HG03060 (cell line): ENCODE measurements at regions not wholly inside any gene's neighbourhood (a gene's known extent, or its start where the extent isn't known, plus 50 kb on each side); places are given as distances from the start of the nearest gene placed in this dataset.

Experiments used
- ATAC-seq: cut with Tn5 transposase; IDR thresholded peaks from one replicate; pipeline ENCODE4 v1.9.1; 2021; ENCODE audit warnings: low read depth, moderate number of reproducible peaks; ENCODE audit not compliant: unreplicated experiment

DNA sequence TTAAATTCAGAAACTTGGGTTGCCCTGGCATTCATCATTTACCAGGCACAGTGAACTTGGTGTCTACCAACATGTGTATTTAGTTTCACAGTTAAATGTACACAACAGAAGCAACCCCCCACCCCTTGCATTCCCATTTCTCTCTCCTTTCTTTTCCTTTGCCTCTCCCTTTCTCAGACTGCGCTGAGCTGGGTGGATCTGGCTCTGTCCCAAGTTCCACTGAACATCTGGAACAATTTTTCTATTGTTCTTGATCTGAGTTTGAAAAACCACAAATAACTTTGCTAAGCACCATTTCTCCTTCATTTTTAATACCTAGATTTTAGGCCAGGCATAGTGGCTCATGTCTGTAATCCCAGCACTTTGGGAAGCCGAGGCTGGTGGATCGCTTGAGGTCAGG, 242.2 kb downstream of the ABHD5 start:
- no peak for ATAC-seq

DNA sequence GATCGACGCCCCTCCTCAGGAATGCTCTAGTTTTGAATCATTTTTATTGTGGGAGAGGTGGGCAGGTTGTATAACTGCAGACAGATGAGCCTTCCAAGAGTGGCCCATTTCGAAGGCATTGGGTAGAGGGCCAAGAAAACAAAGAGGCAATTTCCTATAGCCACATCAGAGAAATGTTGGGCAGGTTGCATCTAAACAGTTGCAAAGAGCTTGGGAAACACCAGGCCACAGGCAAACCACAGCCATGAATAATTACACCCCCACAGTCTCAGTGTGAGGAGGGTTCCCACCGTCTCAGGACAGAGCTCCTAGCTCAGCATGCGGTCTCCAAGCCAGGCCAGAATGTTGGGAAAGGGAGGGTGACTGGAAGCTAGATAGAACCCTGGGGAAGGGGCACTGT, 257.3 kb downstream of the ABHD5 start:
- ATAC-seq: no peak

DNA sequence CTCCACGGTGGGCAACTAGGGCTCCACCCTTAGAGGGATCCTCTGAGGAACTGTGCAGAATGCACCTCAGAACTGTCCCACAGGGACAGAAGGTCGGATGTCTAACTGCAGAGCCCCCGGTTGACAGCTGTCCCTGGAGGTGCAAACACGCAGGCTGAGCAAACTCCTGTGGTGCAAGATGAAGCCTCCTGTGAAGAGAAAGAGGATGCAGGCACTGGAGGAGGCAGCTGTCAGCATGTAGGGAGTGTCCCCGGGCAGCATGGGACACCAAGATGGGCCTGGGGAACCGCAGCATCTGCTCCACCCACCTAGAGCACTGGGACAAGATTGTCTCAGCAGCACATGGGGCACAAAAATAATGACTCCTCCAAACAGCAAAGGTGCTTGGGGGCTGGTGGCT, 258.9 kb downstream of the ABHD5 start:
- ATAC-seq: no peak

DNA sequence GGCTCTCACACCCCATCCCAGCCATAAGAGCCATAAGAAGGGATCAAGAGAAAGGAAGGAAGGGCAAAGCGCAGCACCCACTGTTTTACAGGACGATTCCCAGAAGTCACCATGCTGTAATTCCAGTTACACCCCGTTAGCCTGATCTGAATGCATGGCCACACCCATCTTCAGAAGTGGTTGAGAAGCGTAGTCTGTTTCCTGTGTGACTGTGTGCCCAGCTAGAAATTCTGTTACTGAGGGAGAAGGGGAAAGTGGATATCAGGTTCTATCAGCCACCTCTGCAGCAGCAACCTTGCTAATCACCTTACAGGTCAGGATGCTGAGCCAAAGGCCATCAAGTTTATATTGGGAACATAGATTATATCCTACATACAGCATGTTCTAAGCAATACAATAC, 260.0 kb downstream of the ABHD5 start:
- ATAC-seq: no peak

DNA sequence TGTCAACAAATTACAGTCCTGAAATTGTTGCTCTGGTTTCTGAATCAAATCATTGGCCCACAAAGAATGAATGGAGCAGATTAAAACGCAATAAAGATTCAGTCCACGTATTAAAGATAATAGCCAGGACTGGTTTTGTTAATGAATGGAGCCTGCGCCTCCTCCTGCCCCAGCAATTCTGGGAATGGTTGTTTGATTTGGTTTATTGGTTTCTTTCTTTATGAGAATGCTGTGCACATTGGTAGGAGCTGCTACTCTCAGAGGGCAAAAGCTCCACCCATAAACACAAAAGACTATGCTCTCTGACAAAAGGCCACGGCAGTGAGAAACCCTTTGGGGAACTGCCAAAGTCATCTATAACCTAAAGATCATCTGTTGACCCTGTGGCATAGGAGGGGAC, 261.1 kb downstream of the ABHD5 start:
- no peak for ATAC-seq

DNA sequence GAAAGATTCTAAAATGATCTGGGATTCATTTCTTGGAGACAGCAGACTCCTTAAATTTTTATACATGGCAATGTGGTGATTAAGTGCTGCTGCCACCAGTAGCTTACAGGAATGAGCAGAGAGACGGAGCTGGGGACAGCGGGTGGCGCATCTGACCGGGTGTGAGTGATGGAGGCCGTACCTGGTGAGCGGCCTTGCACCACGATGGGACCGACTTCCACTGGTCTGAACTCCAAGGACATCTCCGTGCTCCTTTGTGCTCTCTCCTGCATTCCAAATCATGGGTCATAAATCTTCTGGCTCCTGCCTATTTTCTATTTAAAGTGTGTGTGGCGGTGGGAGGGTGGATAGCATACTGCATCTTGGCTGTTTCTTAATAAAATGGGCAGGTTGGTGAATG, 262.6 kb downstream of the ABHD5 start:
- no peak for ATAC-seq

GRCh38 chr3:43953814-43954692, 263.3 kb downstream of the ABHD5 start:
- no peak for ATAC-seq

GRCh38 chr3:43956945-43957344, 266.2 kb downstream of the ABHD5 start:
- ATAC-seq: no peak

- ATAC-seq: no peak
These were observed 266.8 kb downstream of the ABHD5 start for GRCh38 chr3:43957553-43957952.

GRCh38 chr3:43958005-43958770, 267.4 kb downstream of the ABHD5 start:
- no peak for ATAC-seq

- no peak for ATAC-seq
These were observed 268.2 kb downstream of the ABHD5 start for GRCh38 chr3:43958973-43959372.

DNA sequence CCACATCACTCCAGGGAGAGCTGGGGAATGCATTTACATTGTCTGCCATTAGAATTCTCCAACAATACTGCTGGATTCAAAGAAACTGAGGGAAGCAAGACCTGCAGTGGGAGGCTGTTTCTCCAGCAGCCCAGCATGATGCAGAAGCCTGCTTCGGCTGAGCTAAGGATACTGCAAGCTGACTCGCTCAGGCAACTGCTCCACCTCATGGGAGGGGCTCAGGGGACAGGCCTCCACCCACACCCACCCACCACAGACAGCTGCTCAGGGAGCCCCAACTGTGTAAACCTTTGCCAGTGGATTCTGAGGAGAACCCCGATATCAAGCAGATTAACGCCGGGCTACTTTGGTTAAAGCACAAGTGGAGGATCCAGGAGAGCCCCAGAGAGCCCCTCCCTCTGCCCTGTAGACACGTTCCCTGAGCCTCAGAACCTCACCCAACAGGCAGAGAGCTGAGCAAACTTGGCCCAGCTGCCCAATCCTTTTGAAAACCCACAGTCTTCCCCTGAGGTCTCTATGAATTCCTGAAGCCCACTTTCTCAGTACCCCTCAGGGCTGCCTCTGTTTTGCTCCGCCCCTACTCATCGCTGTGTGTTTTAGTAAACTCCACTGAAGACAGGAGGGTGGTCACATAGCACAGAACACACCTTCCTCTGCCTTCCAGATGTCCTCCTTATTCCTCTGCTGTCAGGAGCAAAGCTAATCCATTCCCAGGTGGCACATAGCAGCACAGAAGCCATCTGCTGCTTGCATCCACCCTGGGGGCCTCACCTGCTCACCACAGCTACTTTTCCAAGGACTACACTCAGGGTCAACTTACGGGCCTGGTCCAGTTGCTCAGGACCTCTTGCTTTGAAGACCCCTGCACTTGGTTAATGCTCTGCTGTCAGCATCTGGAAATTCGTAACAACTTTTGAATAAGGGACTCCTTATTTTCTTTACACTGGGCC, 269.0 kb downstream of the ABHD5 start:
- ATAC-seq: no peak

GRCh38 chr3:43960448-43960840, 269.7 kb downstream of the ABHD5 start:
- no peak for ATAC-seq

GRCh38 chr3:43962043-43962442, 271.3 kb downstream of the ABHD5 start:
- no peak for ATAC-seq

DNA sequence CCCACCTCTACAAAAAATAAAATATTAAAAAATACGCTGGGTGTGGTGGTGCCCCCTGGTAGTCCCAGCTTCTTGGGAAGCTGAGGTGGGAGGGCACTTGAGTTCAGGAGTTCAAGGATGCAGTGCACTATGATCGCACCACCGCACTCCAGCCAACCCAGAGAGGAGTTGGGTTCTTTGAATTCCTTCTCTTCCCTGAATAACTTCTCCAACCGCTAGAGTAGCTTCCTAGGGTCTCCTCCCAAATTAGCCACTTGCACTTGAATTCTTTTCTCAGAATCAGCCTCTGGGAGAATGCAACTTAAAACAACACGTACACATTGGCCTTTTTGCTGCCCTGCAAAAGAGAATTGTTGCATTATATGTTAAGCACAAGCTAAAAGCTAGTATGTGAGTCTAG, 272.5 kb downstream of the ABHD5 start:
- no peak for ATAC-seq

DNA sequence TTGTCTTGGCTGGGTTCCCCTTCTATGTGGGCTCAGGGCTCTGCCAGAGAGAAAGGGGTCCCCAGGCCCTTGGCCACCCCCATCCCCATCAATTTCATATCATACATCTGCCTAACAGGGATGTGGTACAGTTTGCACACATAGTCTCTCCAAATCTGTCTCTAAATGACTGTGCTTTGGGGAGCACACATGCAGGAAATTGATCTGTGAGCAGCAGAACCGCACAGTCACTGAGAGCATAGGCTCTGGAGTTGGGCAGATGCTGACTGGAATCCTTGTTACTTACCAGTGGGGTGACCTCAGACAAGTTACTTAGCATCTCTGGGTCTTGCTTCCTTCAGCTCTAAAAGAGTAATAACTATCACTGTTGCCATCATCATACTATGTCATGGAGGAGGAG, 273.9 kb downstream of the ABHD5 start:
- ATAC-seq: no peak

- no peak for ATAC-seq
These were observed 274.9 kb downstream of the ABHD5 start for GRCh38 chr3:43965656-43966055.

DNA sequence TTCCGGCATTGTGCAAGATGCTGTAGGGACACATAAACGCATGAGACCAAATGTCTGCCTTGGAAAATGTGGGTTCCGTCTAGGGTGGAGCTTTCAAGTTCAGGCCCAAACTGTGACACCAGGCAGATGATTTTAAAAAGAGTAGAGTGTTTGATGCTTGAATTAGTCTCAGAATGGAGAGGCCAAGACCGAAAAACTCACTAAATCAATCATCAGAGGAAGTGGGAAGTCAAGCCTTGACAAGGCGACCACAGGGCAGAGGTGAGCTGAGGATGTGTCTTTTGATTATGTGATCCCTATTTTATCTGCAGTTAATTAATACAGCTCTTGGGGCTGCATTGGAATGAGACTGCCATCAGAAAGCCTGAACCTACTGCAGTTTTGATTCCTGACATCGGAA, 275.4 kb downstream of the ABHD5 start:
- ATAC-seq: no peak

DNA sequence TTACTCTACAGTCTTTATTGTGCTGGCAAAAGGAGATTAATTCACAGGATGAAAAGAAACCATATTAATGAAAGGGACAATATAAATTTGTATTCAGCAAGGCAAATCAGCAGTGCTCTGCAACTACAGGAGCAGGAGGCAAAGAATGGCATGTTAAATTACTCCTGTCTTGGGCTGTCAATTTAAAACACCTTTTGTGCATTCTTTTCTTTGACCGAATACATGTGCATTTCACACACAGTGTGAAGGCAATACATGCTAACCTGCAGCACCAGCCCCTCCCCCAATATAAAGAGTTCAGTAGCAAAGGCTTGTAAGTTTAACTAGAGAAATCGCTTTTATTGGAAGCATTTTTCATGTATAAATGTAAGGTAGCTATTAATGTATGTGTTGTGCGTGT, 275.2 kb upstream of the TOPAZ1 start:
- no peak for ATAC-seq

DNA sequence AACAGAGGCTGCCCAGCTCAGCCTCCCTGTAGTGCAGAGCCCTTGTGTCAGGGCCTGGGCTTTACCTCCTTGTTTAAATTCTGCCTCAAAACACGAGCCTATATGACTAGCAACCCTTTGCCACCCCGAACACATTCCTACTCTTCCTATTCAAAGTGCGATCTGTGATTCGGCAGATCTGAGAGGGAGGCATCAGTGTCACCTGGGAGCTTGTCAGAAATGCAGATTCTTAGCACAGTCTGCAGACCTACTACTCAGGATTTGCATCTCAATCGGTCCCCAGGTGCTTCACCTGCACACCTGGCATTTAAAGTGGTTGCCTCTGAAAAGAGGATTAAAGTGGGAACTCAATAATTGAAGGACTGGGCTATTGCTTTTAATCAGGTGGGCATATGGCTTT, 273.2 kb upstream of the TOPAZ1 start:
- no peak for ATAC-seq

GRCh38 chr3:43969944-43970343, 271.7 kb upstream of the TOPAZ1 start:
- no peak for ATAC-seq
